ENCODE measurements at regions not wholly inside any gene's neighbourhood (a gene's known extent, or its start where the extent isn't known, plus 50 kb on each side); places are given as distances from the start of the nearest gene placed in this dataset.

- TF ChIP-seq CTCF (IDR thresholded peaks at IDR 0.05; ENCODE audit: insufficient read depth, low read length, poor library complexity, severe bottlenecking) (no peak), EZH2phosphoT487 (conservative IDR thresholded peaks at IDR 0.05; ENCODE audit: low read length) (no peak)
These were observed 358.0 kb upstream of the CITED2 start for GRCh38 chr6:139732451-139732850.
